ENCODE measurements at regions not wholly inside any gene's neighbourhood (a gene's known extent, or its start where the extent isn't known, plus 50 kb on each side); places are given as distances from the start of the nearest gene placed in this dataset.

DNA sequence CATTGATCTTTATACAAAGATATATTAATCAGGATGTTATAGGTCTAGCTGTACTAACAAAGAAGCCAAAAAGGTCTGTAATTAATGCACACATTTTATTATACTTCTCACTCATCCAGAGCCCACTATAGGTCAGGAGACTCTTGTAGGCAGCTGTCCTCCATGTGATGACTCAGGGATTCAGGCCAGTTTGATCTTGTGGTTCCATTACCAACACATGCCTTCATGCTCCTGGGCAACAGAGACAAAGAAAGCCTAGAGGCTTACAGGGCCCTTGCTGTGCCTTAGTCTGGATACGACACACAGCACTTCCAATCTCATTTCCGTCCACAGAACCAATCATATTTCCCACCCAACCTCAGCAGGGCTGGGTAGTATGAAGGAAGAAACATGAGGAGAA, 150.3 kb upstream of the NCAM1 start:
- DNase-seq (ENCODE audit: low read depth in 2 of 2), result no peak

DNA sequence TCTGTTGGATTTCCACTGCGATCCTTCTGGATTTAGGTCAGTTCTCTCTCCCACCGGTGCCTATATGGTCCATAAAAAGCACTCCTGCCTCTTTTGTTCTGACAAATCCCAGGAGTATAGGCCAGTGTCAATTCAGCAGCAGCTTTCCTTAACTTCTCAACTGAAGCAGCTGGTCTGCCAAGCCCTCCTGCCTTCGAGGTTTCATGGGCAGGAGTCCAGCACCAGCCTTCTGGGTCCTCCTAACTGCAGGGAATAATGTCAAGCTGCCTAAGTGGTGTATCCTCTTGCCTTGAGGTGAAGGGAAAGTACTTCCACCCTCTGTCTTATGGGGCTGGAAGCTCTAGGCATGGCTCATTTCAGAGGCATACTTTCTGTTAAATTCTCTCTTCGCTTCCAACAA, 149.4 kb upstream of the NCAM1 start:
- no peak for DNase-seq (ENCODE audit: low read depth in 2 of 2)

DNA sequence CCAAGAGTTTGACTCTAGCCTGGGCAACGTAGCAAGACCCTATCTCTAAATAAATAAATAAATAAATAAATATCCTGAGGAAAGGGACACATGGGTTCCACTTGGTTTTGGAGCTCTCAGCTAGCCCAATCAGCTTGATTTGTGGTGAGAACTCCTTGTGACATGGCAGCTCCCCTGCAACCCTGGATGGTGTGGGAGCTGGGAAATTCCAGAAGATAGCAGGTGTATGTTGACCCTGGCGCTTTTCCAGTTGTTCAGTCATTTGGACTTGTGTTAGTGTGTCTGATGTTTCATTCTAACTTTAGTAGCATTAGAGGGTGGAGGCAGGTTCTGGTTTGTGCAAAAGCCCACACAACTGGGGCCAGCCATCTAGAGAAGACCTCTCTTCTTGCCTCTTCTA, 148.5 kb upstream of the NCAM1 start:
- no peak for DNase-seq (ENCODE audit: low read depth in 2 of 2)

DNA sequence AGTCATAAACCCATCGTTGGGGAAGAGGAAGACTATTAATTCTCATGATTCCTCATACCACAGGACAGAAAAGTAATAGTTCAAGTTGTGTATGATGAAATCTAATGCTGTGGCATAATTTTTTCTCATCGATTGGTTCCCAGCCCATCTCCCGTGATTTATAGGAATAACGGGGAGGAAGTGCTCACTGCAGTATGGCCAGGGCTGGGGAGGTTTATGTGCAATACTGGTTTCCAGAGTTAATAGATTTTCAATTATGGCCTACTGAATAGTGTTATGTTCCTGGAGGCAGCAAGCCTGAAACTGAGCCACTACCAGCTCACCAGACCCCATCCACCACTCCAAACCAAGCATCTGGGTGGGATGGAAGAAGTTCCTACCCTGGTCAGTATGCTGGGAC, 147.1 kb upstream of the NCAM1 start:
- DNase-seq (ENCODE audit: low read depth in 2 of 2), result no peak

DNA sequence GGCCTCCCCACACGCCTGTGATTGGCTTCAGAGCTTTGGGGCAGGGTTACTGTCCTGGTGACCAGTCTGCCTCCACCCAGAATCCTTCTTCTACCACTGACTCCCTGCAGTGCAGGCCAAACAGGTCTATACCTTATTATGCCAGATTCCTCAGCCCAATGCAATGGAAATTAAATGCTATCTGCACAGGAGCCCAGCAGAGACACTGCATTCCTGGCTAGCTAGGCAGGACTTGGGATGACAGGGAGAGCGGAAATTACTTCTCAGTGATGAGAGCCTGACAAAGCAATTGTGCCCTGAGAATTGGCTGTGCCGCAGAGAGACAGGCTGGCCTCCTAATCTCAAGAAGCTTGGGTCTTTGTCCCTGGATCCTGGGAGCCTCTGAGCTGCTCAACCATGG, 143.8 kb upstream of the NCAM1 start:
- DNase-seq (ENCODE audit: low read depth in 2 of 2), result no peak

DNA sequence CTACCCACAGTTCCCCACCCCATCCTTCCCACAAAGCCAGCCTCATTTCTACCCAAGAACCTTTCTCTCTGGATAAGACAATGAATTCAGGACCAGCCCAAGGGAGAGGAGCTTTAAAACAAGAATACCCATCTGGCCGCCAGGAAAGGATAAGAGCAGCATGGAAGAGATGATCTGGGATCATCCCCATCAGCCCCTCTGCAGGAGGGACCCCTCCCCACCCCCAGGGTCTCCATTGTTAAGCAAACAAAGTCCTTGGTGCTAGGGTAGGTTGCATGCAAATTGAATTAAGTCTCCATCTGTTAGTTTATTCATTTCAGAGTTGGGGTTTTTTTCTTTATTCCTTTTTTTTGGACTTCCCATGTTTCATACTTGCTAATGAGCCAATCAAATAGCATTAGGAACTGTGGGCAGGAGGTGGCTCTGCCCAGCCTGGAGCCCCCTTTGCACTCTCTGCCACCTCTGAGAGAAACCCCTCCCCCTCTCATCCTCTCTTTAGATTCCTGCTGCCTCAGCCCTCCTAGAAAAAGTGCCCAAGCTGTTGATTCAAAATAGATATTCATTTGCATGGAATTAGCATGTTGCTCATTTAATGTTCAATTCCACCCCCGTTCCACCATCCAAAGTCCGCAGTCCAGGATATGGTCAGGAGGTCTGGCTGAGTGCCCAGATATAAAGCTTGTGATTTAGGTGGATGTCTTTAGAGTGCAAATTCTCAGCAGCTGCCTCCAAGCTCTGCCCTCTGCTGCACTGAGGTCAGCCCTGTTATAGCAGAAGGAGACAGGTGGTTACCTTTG, 138.5 kb upstream of the NCAM1 start:
- DNase-seq (ENCODE audit: low read depth in 2 of 2), result no peak

DNA sequence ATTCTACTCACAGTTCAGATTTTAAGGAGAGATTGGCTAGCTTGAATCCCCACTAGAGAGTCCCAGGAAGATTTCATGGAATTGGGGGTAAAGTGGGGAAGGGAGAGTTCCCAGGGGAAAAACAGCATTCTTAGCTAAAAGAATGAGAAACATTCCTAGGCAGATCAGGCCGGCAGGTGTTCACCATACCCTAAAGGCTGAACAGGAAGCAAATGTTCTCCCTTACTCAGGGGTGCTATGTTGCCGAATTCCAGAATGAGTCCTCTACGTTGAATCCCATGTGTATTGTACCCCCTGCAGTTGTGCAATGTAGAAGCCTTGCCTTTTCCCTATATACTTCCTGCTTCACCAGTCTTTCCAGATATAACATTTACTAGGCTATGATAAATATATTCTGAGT, 135.2 kb upstream of the NCAM1 start:
- no peak for DNase-seq (ENCODE audit: low read depth in 2 of 2)

DNA sequence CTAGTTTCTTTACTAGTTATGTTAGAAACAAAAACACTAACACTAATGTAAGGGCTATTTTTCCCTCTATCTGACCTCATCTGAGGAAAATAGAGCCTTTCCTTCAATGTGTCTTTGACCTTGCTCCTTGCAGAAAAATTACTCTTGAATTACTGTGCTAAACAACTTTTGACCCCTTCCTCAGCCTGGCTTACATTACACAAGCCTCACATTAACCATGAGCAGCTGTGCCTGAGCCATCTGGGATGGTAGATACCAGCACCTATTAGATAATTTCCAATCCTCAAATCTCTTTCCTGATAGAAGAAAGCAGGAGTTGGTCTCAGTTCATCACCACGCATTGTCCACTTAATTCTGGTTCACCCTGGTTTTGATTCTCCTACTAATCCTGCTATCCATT, 134.4 kb upstream of the NCAM1 start:
- no peak for DNase-seq (ENCODE audit: low read depth in 2 of 2)

DNA sequence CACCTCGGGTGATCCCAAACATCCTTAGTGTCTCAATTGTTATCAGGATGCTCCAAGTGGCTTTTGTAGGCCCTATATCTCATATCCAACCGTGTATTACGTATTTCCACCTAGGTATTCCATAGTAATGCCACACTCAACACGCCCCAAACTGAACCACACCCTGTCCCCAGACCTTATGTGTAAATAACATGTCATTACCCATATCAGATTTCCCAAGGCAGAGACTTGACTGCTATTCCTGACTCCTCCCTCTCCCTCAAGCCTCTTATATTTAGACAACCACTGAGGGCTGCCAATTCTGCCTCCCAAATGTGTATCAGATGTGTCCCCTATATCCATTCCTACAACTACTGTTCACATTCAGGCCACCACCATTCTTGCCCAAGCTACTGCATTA, 132.8 kb upstream of the NCAM1 start:
- DNase-seq (ENCODE audit: low read depth in 2 of 2), result no peak

DNA sequence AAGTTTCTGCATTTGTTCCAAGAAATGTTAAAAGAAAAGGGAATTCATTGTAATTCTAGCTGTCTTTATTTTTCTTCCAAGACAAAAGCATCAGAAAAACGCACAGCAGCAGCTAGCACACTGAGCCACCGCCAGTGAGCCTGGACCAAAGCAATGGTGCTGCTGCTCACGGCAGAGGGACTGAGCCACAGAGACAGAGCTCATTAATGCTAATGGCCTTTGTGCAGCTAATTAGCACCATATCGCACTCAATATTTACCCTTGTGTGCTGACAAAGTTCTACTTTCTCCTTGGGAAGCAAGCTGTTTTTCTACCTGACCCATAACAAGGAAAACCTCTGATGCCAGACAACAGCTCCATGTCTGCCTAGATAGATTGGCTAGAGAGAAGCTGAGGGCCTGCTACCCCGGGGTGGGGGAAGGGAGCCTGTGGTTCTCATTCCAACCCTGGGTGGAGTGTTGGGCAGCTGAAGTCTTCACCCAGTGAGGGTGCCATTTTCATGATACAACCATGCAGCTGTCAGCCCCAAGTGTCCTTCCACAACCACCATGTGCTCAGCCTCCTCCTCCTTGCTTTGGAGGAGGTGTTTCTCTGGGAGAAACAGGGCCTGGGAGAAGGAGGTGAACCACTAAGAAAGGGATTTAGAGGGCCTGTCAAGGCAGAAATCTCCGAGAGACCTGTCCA, 131.1 kb upstream of the NCAM1 start:
- no peak for DNase-seq (ENCODE audit: low read depth in 2 of 2)

DNA sequence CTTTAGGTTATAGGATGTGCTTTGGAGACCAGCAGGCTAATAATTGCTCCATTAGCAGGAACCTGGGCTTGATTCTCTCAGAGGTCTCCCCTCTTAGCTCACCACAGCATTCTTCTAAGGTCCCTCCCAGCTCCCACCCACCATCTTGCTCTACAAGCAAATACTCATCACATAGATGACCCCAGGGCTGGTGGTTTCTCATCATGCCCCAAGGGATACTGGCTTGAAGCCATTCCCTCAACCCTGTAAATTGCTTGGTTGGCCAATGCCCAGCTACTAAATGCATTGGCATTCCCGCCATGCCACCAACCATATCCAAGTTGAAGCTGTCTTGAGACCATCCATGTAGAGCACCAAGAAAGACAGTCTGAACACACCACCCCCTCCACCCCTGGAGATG, 130.2 kb upstream of the NCAM1 start:
- no peak for DNase-seq (ENCODE audit: low read depth in 2 of 2)

DNA sequence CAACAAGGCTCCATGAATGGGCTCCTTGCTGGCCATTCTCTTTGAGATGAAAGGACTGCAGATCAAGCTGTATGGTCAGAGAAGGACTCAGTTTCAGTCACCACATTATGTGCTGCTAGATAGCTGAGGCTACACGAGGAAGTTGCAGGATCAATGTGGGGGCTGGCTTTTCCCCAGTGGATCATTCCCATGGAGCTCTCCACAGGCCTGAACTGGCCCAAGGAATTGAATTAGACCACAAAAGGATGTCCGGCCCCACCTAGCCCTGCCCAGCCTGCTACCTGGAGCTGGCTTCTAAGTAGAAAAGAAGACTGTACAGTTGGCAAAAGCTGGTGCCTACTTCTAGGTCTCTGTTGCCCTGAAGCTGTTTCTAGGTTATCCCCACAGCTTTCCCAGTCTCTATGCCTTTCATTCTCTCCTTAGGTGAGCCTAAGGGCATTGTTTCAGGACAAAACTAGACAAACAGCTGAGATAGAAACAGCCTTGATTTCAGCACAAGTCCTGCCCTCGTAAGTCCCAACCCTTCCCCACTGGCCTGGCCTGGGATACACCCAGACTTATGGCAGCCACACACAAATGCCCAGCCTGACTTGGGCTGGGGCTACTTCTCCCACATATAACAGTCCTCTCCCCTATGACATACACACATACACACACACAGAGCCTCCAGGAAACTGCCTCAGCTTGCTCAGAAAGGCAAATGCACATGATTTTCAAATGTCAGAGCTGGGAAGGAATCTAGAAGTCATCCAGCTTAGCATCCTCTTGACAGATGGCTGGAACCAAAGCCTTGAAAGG, 129.1 kb upstream of the NCAM1 start:
- DNase-seq (ENCODE audit: low read depth in 2 of 2), result no peak

DNA sequence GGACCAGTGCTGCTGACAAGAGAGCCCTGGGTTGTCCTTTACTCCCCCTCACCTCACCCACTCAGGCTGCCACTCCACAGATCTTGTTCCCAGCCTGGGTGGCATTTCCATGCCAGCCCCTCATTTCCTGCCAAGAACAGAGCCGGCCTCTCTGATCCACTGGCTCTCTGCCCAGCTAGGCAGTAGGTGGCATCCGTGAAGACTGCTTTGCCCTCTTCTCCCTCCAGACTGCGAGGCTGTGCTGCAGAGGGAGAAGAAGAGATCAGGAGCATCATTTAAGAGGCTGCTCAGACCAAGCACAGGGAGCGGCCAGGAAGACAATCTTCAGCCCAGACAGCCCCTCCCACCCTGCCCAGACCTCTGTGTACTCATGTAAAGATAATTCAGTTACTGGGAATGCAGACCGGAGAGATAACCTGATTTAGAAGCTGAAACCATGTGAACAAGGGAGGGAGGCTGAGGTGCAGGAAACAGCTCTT, 126.9 kb upstream of the NCAM1 start:
- DNase-seq (ENCODE audit: low read depth in 2 of 2), result no peak

DNA sequence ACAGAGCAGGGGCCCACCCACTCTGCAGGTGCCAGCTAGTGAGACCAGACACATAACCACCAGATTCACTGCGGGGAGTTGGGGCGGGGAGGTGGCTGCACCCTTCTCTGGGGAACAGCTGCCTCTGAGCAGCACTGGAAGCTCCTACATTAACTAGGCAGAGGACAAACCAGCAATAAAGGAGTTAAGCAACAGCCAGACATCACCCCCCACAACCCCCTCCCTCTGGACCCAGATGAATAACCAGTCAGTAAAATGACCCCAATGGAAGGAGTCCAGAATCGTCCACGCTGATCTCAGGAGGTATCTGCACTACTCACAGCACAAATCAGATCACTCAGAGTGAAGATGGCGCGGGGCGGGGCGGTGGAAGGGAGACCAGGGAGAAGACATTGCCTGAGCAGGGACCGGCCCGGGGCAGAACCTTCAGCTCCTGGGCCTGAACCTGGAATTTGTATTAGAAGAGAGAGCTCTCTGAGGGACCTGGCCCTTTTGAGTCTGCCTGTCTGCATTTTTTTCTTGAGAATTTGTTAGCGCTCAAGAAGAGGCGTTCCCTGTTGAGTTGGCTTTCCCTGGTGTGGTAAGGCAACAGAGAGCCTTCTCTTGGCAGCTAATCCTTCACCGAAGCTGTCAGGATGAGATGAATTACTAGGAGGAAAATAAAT, 125.5 kb upstream of the NCAM1 start:
- no peak for DNase-seq (ENCODE audit: low read depth in 2 of 2)

DNA sequence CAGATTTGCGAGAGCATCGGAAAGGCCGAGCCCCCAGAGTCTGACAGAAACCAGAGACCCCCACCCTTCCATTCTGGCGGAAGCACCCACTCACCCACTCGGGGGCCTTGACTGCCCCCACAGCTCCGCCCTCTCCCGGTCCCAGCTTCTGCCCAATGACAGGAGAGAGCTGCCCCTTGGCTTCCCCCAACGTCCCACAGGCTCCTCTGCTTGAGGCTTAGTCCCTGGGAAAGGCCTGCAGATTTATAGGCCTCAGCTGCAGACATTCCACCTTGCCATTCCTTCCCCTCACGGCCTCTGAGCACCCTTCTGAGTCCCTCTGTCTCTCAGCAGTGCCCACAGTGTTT, 125.0 kb upstream of the NCAM1 start:
- no peak for DNase-seq (ENCODE audit: low read depth in 2 of 2)

DNA sequence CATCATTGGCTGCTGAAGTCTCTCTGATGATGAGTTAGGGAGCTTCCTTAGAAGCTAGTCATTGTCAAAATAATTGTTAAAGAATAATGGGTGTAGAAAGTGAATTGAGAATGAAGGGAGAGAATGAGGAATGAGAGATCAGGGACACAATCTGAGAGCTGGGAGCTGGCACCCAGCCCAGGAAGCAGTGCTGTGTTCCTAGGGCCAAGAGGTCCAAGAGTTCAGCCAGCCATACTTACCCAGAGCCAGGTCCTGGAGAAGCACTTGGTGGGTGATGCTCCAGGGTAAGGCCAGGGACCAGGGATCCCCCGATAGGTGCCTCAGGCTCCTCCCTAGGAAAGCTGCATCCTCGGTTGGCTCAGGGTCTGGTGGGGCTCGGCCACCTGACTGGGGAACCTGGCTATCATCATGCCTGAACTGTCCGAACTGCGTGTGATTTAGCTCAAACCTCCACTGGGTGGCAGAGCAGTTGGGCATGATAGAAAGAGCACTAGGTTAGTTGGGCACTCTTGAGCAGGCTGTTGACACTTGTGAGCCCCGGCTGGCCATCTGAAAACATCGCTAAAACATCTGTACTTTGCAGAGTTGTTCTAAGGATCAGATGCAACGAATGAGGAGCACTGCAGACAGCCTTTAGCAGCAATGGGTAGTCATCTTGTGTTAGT, 123.9 kb upstream of the NCAM1 start:
- no peak for DNase-seq (ENCODE audit: low read depth in 2 of 2)

DNA sequence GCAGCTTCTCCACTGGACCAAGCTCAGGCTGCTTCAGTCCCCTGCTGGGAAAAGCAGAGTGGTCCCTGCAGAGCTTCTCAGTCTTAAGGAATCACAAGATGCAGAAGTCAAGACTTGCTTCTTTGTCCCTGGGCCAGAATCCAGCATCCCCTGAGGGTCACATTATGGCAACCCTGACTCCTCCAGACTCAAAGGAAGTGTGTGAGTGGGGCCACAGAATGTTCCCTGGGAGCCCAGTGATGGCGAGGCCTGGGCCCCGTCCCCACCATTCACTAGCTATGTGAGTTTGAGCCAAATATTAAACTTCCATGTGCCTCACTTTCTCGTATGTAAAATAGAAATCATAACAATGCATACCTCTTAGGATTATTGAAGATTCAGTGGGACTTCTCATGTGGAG, 122.2 kb upstream of the NCAM1 start:
- DNase-seq (ENCODE audit: low read depth in 2 of 2), result no peak

DNA sequence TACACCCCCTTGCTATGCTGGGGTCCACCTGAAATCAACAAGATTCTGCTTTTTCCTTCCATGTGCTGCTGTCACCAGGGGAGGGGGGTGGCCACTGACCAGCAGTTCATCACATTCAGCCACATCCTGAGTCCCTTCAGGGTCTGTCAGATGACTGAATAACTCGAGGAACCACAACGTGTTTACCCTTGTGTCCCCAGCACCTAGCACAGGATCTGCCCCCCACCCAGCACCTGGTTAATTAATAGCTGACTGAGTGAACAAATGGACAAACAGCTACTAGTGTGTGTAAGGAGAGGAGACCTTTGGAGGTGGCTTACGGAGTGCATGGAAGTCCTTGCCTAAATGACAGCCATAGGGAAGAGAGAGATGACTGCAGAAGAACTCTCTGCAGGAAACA, 119.5 kb upstream of the NCAM1 start:
- no peak for DNase-seq (ENCODE audit: low read depth in 2 of 2)

DNA sequence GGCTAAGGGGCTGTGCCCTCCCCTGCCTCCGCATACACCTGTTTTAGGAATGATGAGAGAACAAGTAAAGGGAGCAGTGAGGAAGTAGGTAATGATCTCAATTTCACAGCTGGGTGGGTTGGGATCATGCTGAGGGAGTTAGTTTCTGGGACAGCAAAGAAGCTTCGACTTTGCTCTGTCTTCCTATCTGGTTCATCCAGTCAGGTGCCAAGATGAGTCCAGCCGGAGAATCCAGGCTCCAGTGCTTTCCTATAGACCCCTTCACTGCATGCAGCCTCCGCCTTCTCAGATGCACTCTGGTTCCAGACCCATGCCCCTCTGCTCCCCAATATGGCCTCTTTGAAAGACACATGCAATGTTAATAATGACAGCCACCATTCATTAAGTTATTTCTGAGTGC, 119.1 kb upstream of the NCAM1 start:
- no peak for DNase-seq (ENCODE audit: low read depth in 2 of 2)

DNA sequence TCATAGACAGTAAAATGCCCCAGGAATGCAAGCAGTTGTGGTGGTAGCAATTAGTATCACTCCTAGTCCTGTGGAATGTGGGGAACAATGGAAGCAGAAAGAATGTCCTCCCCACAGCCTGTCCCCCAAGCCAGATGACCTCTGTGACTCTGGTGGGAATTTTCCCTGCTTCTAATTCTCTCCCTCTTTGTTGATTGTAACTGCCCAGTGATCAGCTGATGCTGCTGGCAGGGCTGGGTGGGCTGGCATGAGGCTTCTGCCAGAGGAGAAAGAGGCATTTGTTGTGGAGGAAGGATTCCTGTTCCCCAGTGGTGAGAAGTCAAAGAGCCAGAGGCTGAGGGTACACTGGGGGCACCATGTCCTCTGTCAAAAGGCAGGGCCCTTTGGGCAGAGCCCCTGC, 116.7 kb upstream of the NCAM1 start:
- no peak for DNase-seq (ENCODE audit: low read depth in 2 of 2)

DNA sequence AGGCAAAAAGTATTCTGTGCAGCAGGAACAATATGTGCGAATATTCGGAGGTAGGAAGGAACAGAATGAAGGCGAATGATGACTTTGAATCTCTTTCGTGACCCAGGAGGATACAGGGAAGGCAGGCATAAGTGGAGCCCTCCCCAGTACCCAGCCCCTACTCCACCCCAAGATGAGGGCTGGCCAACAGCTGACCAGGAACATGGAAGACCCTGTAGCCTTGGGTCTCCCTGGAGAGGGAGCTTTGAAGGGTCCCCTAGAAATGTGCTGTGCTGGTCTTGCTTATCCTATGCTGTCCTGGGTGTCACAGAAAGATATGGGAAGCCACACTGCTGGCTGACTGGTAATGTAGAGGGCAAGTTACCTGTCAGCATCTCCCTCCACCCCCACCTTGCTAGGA, 113.7 kb upstream of the NCAM1 start:
- no peak for DNase-seq (ENCODE audit: low read depth in 2 of 2)
